RCC 7860 (cell line): ENCODE measurements at regions not wholly inside any gene's neighbourhood (a gene's known extent, or its start where the extent isn't known, plus 50 kb on each side); places are given as distances from the start of the nearest gene placed in this dataset.
"Not testable (repeated sequence)": the region's sequence is repeated elsewhere in the genome, so short reads cannot be mapped to it uniquely, and the experiment has no call there.

Experiments
- DNase-seq: peaks from one replicate; pipeline ENCODE4 v3.0.0-alpha.2; 2015; ENCODE audit warnings: low spot score
- FAIRE-seq: peaks from 2 replicates; lab custom pipeline; 2012; peaks lifted over from hg19 to GRCh38; lab: Jason Lieb, UNC

GRCh38 chr2:33975498-33975897 is 376.4 kb upstream of the FAM98A start:
- FAIRE-seq (no peak), DNase-seq (no peak)

- FAIRE-seq: no peak
- DNase-seq: no peak
These were observed 368.0 kb upstream of the FAM98A start for GRCh38 chr2:33967103-33967502.

- no peak for DNase-seq
- no peak for FAIRE-seq
These were observed 359.5 kb upstream of the FAM98A start for GRCh38 chr2:33958591-33958990.

GRCh38 chr2:33949371-33949770 is 350.3 kb upstream of the FAM98A start:
- DNase-seq (no peak), FAIRE-seq (no peak)

GRCh38 chr2:33946193-33946592 is 347.1 kb upstream of the FAM98A start:
- FAIRE-seq: peak; percentile 70
- peak; percentile 79 for DNase-seq

- no peak for FAIRE-seq
These were observed 334.1 kb upstream of the FAM98A start for GRCh38 chr2:33933203-33933602.

GRCh38 chr2:33931164-33931563 is 332.1 kb upstream of the FAM98A start:
- DNase-seq (no peak), FAIRE-seq (no peak)

More at GRCh38 chr2:33933203-33933602, 334.1 kb upstream of the FAM98A start:
- DNase-seq: no peak

GRCh38 chr2:33929467-33929866 is 330.4 kb upstream of the FAM98A start:
- FAIRE-seq (no peak), DNase-seq (no peak)

GRCh38 chr2:33927756-33928155 is 328.7 kb upstream of the FAM98A start:
- FAIRE-seq (no peak), DNase-seq (no peak)

- FAIRE-seq (no peak), DNase-seq (no peak)
These were observed 326.2 kb upstream of the FAM98A start for GRCh38 chr2:33925311-33925710.

- DNase-seq (no peak), FAIRE-seq (no peak)
These were observed 325.6 kb upstream of the FAM98A start for GRCh38 chr2:33924586-33925169.

GRCh38 chr2:33917252-33917651 is 318.2 kb upstream of the FAM98A start:
- DNase-seq: no peak
- FAIRE-seq: no peak

- no peak for FAIRE-seq
- DNase-seq: no peak
These were observed 314.0 kb upstream of the FAM98A start for GRCh38 chr2:33913071-33913616.

GRCh38 chr2:33911327-33911726 is 312.2 kb upstream of the FAM98A start:
- DNase-seq: no peak
- no peak for FAIRE-seq

- no peak for FAIRE-seq
- no peak for DNase-seq
These were observed 311.0 kb upstream of the FAM98A start for GRCh38 chr2:33909945-33910695.

- no peak for FAIRE-seq
- no peak for DNase-seq
These were observed 308.8 kb upstream of the FAM98A start for GRCh38 chr2:33907866-33908265.

GRCh38 chr2:33906129-33906528 is 307.0 kb upstream of the FAM98A start:
- FAIRE-seq: peak; percentile 52
- not testable (repeated sequence) for DNase-seq

- FAIRE-seq (no peak), DNase-seq (no peak)
These were observed 305.7 kb upstream of the FAM98A start for GRCh38 chr2:33904801-33905200.

- DNase-seq: no peak
- FAIRE-seq: no peak
These were observed 304.6 kb upstream of the FAM98A start for GRCh38 chr2:33903701-33904100.

GRCh38 chr2:33903215-33903614 is 304.1 kb upstream of the FAM98A start:
- no peak for DNase-seq
- no peak for FAIRE-seq

- DNase-seq: no peak
- no peak for FAIRE-seq
These were observed 301.5 kb upstream of the FAM98A start for GRCh38 chr2:33900610-33901009.

GRCh38 chr2:33897741-33898140 is 298.6 kb upstream of the FAM98A start:
- DNase-seq (no peak), FAIRE-seq (no peak)
